K562 (cell line): ENCODE measurements at regions not wholly inside any gene's neighbourhood (a gene's known extent, or its start where the extent isn't known, plus 50 kb on each side); places are given as distances from the start of the nearest gene placed in this dataset.

ENCODE experiments used
- ATAC-seq: fragments of 200-7000 bp; cut with Tn5 transposase; 3 replicates; pipeline ENCODE4 v1.9.1; 2020; ENCODE audit warnings: moderate library complexity
- BruUV-seq: library from RNA; stranded (reverse); fragments of 400-500 nt; replicated peaks from 2 replicates; lab custom pipeline; 2021; lab: Mats Ljungman, UMichigan
- CTCF ChIA-PET: fragments of 300-600 bp; formaldehyde crosslinking; extraction: SDS; loops from one replicate; lab custom pipeline; 2021; ENCODE audit warnings: low intra/inter-chr PET ratio; lab: Yijun Ruan, JAX
- POLR2A ChIA-PET: fragments of 300-600, 350-650 bp; sonication (Branson Sonifier 250); formaldehyde crosslinking; extraction: SDS; loops from one replicate; lab custom pipeline; 2021; ENCODE audit warnings: antibody characterized with exemption, inconsistent platforms; lab: Yijun Ruan, JAX
- DNase-seq, 4 experiments: peaks; one replicate each; pipeline versions ENCODE4 v3.0.0 to v3.0.0-alpha.2; 2011 to 2018; ENCODE audit warnings: low spot score in 3 of 4, mixed read lengths in 3 of 4; ENCODE audit errors: extremely low read depth in 1 of 4
- FAIRE-seq: peaks from 2 replicates; lab custom pipeline; 2011; peaks lifted over from hg19 to GRCh38; lab: Jason Lieb, UNC
- H2AFZ ChIP-seq: 2 replicates; pipeline ENCODE4 v1.6.0; 2011; ENCODE audit warnings: low read depth, low read length, control low read depth, inconsistent platforms
- H3K27ac ChIP-seq: fragments of 200-600 bp; 3 replicates; pipeline ENCODE4 v1.8.0; 2011; ENCODE audit warnings: low read depth, mild to moderate bottlenecking, control low read depth, inconsistent platforms, low read length, moderate library complexity, mixed read lengths; ENCODE audit errors: extremely low read depth
- H3K27me3 ChIP-seq, 2 experiments: fragments of 300-600 bp in 1 of 2; 2 replicates in 1 of 2; 3 replicates in 1 of 2; pipeline versions ENCODE4 v1.6.0 to v1.8.0; 2011; ENCODE audit warnings: inconsistent platforms in 2 of 2, low read length in 2 of 2, mild to moderate bottlenecking in 1 of 2, mixed read lengths in 1 of 2, moderate library complexity in 1 of 2; ENCODE audit not compliant: control insufficient read depth in 2 of 2, insufficient read depth in 2 of 2
- H3K36me3 ChIP-seq: fragments of 300-600 bp; 3 replicates; pipeline ENCODE4 v1.8.0; 2011; ENCODE audit warnings: mild to moderate bottlenecking, low read length, inconsistent platforms; ENCODE audit not compliant: control insufficient read depth, insufficient read depth
- H3K4me1 ChIP-seq, 2 experiments: fragments of 200-600 bp in 1 of 2; replicated peaks in 1 of 2; 2 replicates in 1 of 2; 3 replicates in 1 of 2; pipeline versions ENCODE4 v1.5.1 to v1.8.0; 2011; ENCODE audit warnings: inconsistent platforms in 2 of 2, low read length in 2 of 2, mild to moderate bottlenecking in 1 of 2, mixed read lengths in 1 of 2, moderate library complexity in 1 of 2; ENCODE audit not compliant: control insufficient read depth in 2 of 2, insufficient read depth in 2 of 2
- H3K4me2 ChIP-seq: 2 replicates; pipeline ENCODE4 v1.6.1; 2011; ENCODE audit warnings: low read length, control low read depth, inconsistent platforms, mixed read lengths; ENCODE audit not compliant: insufficient read depth
- H3K4me3 ChIP-seq: fragments of 200-600 bp; sonication (generic), shearing (Covaris generic); 2 replicates; pipeline ENCODE4 v1.5.1; 2016; ENCODE audit warnings: control low read depth, inconsistent platforms
- H3K79me2 ChIP-seq: fragments of 200-600 bp; 3 replicates; pipeline ENCODE4 v1.8.0; 2011; ENCODE audit warnings: low read length, inconsistent platforms; ENCODE audit not compliant: control insufficient read depth, insufficient read depth
- H3K9ac ChIP-seq, 2 experiments: 2 replicates each; pipeline versions ENCODE4 v1.6.0 to v1.6.1; 2011; ENCODE audit warnings: low read depth in 2 of 2, low read length in 2 of 2, control low read depth in 1 of 2, inconsistent platforms in 1 of 2, mild to moderate bottlenecking in 1 of 2, mixed read lengths in 1 of 2; ENCODE audit not compliant: insufficient read depth in 1 of 2
- H3K9me1 ChIP-seq: one replicate; pipeline ENCODE4 v1.6.0; 2011; ENCODE audit warnings: inconsistent platforms, mild to moderate bottlenecking, low read length, moderate library complexity; ENCODE audit not compliant: control insufficient read depth, insufficient read depth
- H3K9me3 ChIP-seq: replicated peaks from 2 replicates; pipeline ENCODE4 v1.5.1; 2011; ENCODE audit warnings: low read depth, low read length, inconsistent platforms; ENCODE audit not compliant: control insufficient read depth, insufficient read depth
- H4K20me1 ChIP-seq: replicated peaks from 2 replicates; pipeline ENCODE4 v1.6.1; 2011; ENCODE audit warnings: low read length, inconsistent platforms, mixed read lengths; ENCODE audit not compliant: control insufficient read depth, insufficient read depth
- ATF2 ChIP-seq: sonication (generic); formaldehyde crosslinking; IDR thresholded peaks from 2 replicates; pipeline ENCODE4 v1.8.1; 2022; ENCODE audit warnings: missing genetic modification reagents
- CREB3 ChIP-seq: fragments of 450-650 bp; conservative IDR thresholded peaks from 2 replicates; pipeline ENCODE4 v1.6.1; 2016; ENCODE audit warnings: missing genetic modification characterization, low read depth, mild to moderate bottlenecking, missing compliant biosample characterization, moderate library complexity
- GTF2A2 ChIP-seq: IDR thresholded peaks from 2 replicates; pipeline ENCODE4 v1.6.1; 2016; ENCODE audit warnings: mild to moderate bottlenecking, missing genetic modification characterization, missing compliant biosample characterization
- HDAC1 ChIP-seq, 2 experiments: fragments of 450-650 bp; IDR thresholded peaks; 2 replicates each; pipeline ENCODE4 v1.6.1; 2016 to 2017; ENCODE audit warnings: inconsistent platforms in 1 of 2, mild to moderate bottlenecking in 1 of 2, moderate library complexity in 1 of 2
- HMGXB4 ChIP-seq: sonication (generic); formaldehyde crosslinking; IDR thresholded peaks from 2 replicates; pipeline ENCODE4 v1.8.1; 2023; ENCODE audit warnings: mild to moderate bottlenecking, missing genetic modification reagents
- MTA3 ChIP-seq: fragments of 450-650 bp; formaldehyde crosslinking; IDR thresholded peaks from 2 replicates; pipeline ENCODE4 v1.6.1; 2017; ENCODE audit warnings: mild to moderate bottlenecking, borderline replicate concordance
- RAD51 ChIP-seq: fragments of 450-650 bp; IDR thresholded peaks from 2 replicates; pipeline ENCODE4 v1.7.1; 2016; ENCODE audit warnings: low read depth, mild to moderate bottlenecking, borderline replicate concordance
- STAT6 ChIP-seq: sonication (generic); formaldehyde crosslinking; IDR thresholded peaks from 2 replicates; pipeline ENCODE4 v1.8.1; 2023; ENCODE audit warnings: mild to moderate bottlenecking, missing genetic modification reagents
- in situ Hi-C: fragments of 300-500 bp; cut with MboI; formaldehyde crosslinking; loops from 4 replicates; pipeline ENCODE4 v1.15.0; 2018; ENCODE audit warnings: inconsistent platforms, mixed read lengths
- intact Hi-C: fragments of 100-400 bp; cut with micrococcal nuclease; formaldehyde crosslinking; loops from 2 replicates; pipeline ENCODE4 v1.14.2; 2022

GRCh38 chr13:79654520-79654919, 173.6 kb downstream of the NDFIP2 start:
- Histone ChIP-seq H3K9ac (no peak overlapping the region), H3K4me1 (no peaks in the 10 kb centered on the region), H2AFZ (no peak overlapping the region), H3K36me3 (no peaks in the 10 kb centered on the region), H3K9me3 (no peaks in the 10 kb centered on the region), H3K27ac (no peak overlapping the region), H3K9me1 (no peaks in the 10 kb centered on the region), H3K79me2 (no peaks in the 10 kb centered on the region), H3K4me2 (no peak overlapping the region), H3K4me3 (no peak overlapping the region), H3K27me3 (no peaks in the 10 kb centered on the region), H4K20me1 (no peaks in the 10 kb centered on the region)
- ATAC-seq (no peak), FAIRE-seq (no peak), DNase-seq (no peak)
- intact Hi-C loops: no loop called here
- TF ChIP-seq GTF2A2 (tag): no peak
- no peak for TF ChIP-seq STAT6 (CRISPR knock-in tag)
- TF ChIP-seq HDAC1 (IDR thresholded peaks at IDR 0.05): no peak
- TF ChIP-seq CREB3: no peak
- no peak for TF ChIP-seq RAD51
- no peak for TF ChIP-seq MTA3
- no peak for TF ChIP-seq HMGXB4 (CRISPR knock-in tag)
- no peak for TF ChIP-seq ATF2 (CRISPR knock-in tag)
- BruUV-seq: no TSS peak
- in situ Hi-C loops: no loop called here
- POLR2A ChIA-PET: no interaction called here
- CTCF ChIA-PET: no interaction called here
